CD4-positive, alpha-beta T cell treated with Interleukin-2 at 100 ng/mL for 4 hours (primary cell): ENCODE measurements at regions not wholly inside any gene's neighbourhood (a gene's known extent, or its start where the extent isn't known, plus 50 kb on each side); places are given as distances from the start of the nearest gene placed in this dataset.
"Not testable (repeated sequence)": the region's sequence is repeated elsewhere in the genome, so short reads cannot be mapped to it uniquely, and the experiment has no call there.

Experiments used
- DNase-seq: peaks from one replicate; pipeline ENCODE4 v3.0.0-alpha.2; 2020; ENCODE audit warnings: low spot score

- no peak for DNase-seq
These were observed 94.3 kb upstream of the ARRDC3 start for GRCh38 chr5:91477408-91477807.

- DNase-seq = no peak
These were observed 91.1 kb upstream of the ARRDC3 start for GRCh38 chr5:91474201-91474600.

GRCh38 chr5:91472631-91473030, 89.5 kb upstream of the ARRDC3 start:
- no peak for DNase-seq

GRCh38 chr5:91469517-91470165, 86.5 kb upstream of the ARRDC3 start:
- DNase-seq = no peak

- DNase-seq = no peak
These were observed 85.7 kb upstream of the ARRDC3 start for GRCh38 chr5:91468651-91469422.

- no peak for DNase-seq
These were observed 81.9 kb upstream of the ARRDC3 start for GRCh38 chr5:91464886-91465646.

- DNase-seq = no peak
These were observed 74.6 kb upstream of the ARRDC3 start for GRCh38 chr5:91457681-91458058.

GRCh38 chr5:91456928-91457680, 74.0 kb upstream of the ARRDC3 start:
- no peak for DNase-seq

GRCh38 chr5:91449083-91449482, 66.0 kb upstream of the ARRDC3 start:
- no peak for DNase-seq

- not testable (repeated sequence) for DNase-seq
These were observed 65.0 kb upstream of the ARRDC3 start for GRCh38 chr5:91448079-91448478.

GRCh38 chr5:91446880-91447279, 63.8 kb upstream of the ARRDC3 start:
- not testable (repeated sequence) for DNase-seq

GRCh38 chr5:91443761-91444467, 60.8 kb upstream of the ARRDC3 start:
- no peak for DNase-seq

GRCh38 chr5:91443023-91443422, 59.9 kb upstream of the ARRDC3 start:
- no peak for DNase-seq

GRCh38 chr5:91441082-91441481, 58.0 kb upstream of the ARRDC3 start:
- no peak for DNase-seq

GRCh38 chr5:91438871-91439270, 55.8 kb upstream of the ARRDC3 start:
- no peak for DNase-seq

GRCh38 chr5:91436241-91436640, 53.1 kb upstream of the ARRDC3 start:
- no peak for DNase-seq

GRCh38 chr5:91434348-91434747, 51.2 kb upstream of the ARRDC3 start:
- peak; percentile 42 for DNase-seq

GRCh38 chr5:91433861-91434260, 50.7 kb upstream of the ARRDC3 start:
- peak; percentile 5 for DNase-seq
